Spleen (tissue), 7 donors: ENCODE measurements at regions not wholly inside any gene's neighbourhood (a gene's known extent, or its start where the extent isn't known, plus 50 kb on each side); places are given as distances from the start of the nearest gene placed in this dataset.

Source experiments
- CTCF ChIP-seq, 11 experiments: fragments of 200-600 bp in 7 of 11; fragments of 450-650 bp in 4 of 11; sonication (generic) in 4 of 11; IDR thresholded peaks in 8 of 11; conservative IDR thresholded peaks in 3 of 11; 1 replicate in 7 of 11; 2 replicates in 4 of 11; pipeline versions ENCODE4 v1.4.0 to v1.8.0; 2016 to 2021; ENCODE audit warnings: antibody characterized with exemption in 11 of 11, inconsistent platforms in 4 of 11, mild to moderate bottlenecking in 1 of 11
- POLR2A ChIP-seq, 3 donors: fragments of 450-650 bp; IDR thresholded peaks; one replicate each; pipeline ENCODE4 v1.5.1; 2017; ENCODE audit warnings: antibody characterized with exemption in 3 of 3, mild to moderate bottlenecking in 1 of 3
- donor health status: DM: no; HTN: no; CAD: no; lungs with moderate emphysema.
- donor health status: DM: no; HTN: no; CAD: no.
- donor health status: DM: no; HTN: no; CAD: no.

GRCh38 chr7:35370687-35371086 is 116.8 kb upstream of the TBX20 start:
- TF ChIP-seq CTCF (IDR thresholded peaks at IDR 0.05 in 8 of 11, conservative IDR thresholded peaks at IDR 0.05 in 3 of 11) = no peak
- no peak for TF ChIP-seq POLR2A (IDR thresholded peaks at IDR 0.05)
